Fibroblast of skin of left quadriceps (primary cell): ENCODE measurements at regions not wholly inside any gene's neighbourhood (a gene's known extent, or its start where the extent isn't known, plus 50 kb on each side); places are given as distances from the start of the nearest gene placed in this dataset.
A peak's percentile ranks its signal among the peaks of the same experiment; 100 is the strongest.
"Not testable (repeated sequence)": the region's sequence is repeated elsewhere in the genome, so short reads cannot be mapped to it uniquely, and the experiment has no call there.

ENCODE experiments used
- DNase-seq, 2 experiments: peaks; one replicate each; pipeline ENCODE4 v3.0.0-alpha.2; 2013; ENCODE audit warnings: low read depth in 2 of 2

DNA sequence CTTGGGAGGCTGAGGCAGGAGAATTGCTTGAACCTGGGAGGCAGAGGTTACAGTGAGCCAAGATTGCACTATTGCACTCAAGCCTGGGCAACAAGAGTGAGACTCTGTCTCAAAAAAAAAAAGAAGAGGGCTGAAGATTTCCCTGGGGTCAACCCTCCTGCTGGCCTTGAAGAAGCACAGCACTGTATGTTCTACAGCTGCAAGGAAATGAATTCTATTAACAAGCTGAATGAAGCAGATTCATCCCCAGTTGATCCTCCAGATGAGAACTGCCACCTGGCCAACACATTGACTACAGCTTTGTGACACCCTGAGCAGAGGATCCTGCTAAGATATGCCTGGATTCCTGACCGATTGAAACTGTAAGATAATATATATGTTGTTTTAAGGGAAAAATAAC is 129.5 kb downstream of the ADSS2 start:
- no peak for DNase-seq

- peak; percentile 84 to 86 for DNase-seq
These were observed 128.8 kb downstream of the ADSS2 start for GRCh38 chr1:244322791-244323521.

DNA sequence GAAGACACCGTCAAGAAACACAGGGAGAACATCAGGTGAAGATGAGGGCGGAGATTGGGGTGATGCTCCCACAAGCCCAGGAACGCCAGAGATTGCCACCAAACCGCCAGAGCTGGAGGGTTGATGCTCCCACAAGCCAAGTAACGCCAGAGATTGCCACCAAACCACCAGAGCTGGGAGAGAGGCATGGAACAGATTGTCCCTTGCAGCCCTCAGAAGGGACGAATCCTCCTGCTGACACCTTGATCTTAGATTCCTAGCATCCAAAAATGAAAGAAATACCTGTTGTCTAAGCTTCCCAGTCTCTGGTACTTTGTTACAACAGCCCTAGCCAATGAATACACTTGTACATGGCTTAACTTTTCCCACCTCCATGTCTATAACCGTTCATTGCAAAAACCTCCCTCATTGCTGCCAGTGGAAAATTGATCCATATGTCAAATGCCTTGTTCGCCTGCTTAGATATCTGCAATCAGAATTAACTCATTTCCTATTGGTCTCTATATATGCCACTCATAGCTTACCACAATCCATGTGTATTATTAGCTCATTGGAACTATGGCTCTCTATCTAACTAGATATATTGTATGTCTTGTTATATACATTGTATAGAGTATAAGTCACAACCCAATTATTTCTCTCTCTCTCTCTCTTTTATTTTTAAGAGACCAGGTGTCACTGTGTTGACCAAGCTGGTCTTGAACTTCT is 127.4 kb downstream of the ADSS2 start:
- no peak for DNase-seq

- DNase-seq = no peak
These were observed 126.5 kb downstream of the ADSS2 start for GRCh38 chr1:244325056-244325758.

DNA sequence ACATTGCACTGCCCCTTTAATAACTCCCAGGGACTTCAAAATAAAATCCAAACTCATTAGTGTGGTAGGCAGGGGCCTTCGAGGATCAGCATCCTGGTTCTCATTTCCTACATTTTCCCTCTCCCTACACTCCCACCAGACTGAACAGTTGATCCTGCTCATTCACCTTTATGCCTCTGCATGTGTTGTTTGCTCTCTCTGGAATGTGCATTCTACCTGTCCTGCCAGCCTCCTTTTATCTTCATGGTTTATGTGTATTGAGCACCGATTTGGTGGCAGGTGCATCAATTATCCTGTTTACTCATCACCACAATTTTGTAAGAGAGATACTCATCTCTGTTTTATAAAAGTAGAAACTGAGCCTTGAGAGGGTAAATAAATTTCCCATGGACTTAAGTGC is 125.0 kb downstream of the ADSS2 start:
- DNase-seq = no peak

DNA sequence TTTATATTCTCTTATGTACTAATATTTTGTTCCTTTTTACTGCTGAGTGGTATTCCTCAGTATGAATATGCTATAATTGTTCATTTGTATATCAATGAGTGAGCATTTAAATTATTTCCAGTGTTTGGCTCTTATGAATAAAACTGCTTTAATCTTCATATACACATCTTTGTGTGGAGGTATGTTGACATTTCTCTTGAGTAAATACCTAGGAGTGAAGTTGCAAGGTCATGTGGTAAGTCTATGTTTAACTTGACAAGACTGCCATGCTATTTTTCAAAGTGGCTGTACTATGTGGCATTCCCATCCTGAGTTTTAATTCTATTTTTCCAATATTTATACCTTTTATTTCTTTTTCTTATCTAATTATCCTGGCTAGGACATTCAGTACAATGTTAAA is 124.2 kb downstream of the ADSS2 start:
- DNase-seq = no peak

DNA sequence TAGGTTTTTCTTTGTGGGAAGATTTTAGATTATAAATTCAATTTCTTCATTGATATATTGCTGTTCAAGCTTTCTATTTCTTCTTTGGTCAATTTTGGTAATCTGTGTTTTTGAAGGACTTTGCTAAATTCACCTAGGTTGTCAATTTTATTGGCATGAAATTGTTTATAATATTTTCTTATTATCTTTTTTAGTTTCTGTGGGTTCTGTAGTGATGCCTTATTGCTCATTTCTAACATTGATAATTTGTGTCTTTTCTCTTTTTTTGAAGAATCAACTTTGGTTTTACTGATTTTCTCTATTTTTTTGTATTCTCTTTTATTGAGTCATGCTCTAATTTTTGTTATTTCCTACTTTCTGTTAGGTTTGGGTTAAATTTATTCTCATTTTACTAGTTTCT is 123.2 kb downstream of the ADSS2 start:
- no peak for DNase-seq

DNA sequence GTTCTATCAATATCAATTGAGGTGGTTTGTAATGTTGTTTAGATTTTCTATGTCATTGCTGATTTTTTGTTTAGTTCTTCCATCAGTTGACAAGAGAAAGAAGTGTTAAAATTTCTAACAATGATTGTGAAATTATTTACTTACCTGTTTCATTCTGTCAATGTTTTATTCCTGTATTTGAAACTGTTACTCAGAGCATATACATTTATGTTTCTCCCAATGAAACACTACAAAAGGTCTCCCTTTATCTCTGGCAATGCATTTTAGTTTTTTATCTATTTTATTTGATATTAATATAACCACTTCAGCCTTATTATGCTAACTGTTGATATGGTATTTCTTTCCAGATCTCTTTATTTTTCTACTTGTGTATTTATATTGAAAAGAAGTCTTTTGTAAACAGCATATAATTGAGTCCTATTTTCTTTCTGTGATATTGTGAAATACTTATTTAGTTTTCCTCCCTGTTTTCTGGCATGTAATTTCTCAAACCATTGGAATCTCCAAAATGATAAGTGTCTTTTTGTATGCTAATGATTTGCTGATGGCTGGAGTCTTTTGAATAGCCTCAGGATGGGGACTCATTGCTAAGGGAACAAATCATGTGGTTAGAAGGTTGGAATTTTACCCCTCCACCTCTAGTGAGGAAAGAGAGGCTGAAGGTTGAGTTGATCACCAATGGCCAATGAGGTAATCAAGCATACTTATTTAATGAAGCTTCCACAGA is 122.0 kb downstream of the ADSS2 start:
- DNase-seq = no peak

- no peak for DNase-seq
These were observed 121.4 kb downstream of the ADSS2 start for GRCh38 chr1:244330318-244330625.

DNA sequence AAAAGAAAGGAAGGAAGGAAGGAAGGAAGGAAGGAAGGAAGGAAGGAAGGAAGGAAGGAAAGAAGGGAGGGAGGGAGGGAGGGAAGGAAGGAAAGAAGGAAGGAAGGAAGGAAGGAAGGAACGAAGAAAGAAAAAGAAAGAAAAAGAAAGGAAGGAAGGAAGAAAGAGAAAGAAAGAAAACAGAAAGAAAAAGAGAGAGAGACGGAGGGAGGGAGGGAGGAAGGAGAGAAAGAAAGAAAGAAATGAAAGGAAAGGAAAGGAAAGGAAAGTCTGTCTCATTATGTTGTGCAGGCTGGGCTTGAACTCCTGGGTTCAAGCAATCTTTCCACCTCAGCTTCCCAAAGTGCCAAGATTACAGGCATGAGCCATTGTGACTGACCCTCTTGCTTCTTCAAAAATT is 118.9 kb downstream of the ADSS2 start:
- DNase-seq = not testable (repeated sequence)

GRCh38 chr1:244334315-244334714 is 117.4 kb downstream of the ADSS2 start:
- not testable (repeated sequence) for DNase-seq

GRCh38 chr1:244334842-244335241 is 116.9 kb downstream of the ADSS2 start:
- not testable (repeated sequence) for DNase-seq

- DNase-seq = no peak
These were observed 116.3 kb downstream of the ADSS2 start for GRCh38 chr1:244335456-244335855.

DNA sequence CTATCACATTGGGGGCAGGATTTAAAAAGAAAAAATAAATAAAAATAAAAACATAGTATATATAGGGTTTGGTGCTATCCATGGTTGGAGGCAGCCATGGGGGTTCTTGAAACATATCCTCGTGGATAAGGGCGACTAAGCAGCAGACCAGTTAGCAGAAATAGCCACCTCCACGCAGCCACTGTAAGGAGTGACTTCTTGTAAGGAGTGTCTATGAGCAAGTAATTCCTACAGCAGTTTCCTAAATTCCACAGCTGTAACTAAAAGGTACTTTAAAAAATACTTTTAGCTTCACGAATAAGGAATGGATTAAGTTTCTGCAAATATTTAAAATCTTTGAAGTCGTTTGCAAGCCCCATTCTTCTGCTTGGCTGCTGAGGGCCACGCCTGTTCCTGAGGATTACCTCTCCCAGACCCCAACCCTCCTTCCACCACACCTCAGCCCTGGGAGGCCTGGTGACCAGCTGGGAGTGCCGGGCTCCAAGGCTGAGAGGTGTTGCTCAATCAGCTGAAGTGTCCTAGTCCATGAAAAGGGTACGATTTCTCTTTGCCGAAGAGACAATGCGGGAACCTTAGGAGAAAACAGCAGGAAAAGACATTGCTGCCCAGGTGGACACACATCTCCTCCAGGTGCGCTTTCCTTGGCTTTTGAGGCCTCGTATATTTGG is 115.3 kb downstream of the ADSS2 start:
- DNase-seq = no peak

- no peak for DNase-seq
These were observed 113.9 kb downstream of the ADSS2 start for GRCh38 chr1:244337839-244338238.

- no peak for DNase-seq
These were observed 112.5 kb downstream of the ADSS2 start for GRCh38 chr1:244339073-244339692.

GRCh38 chr1:244339776-244340175 is 111.9 kb downstream of the ADSS2 start:
- DNase-seq = no peak

DNA sequence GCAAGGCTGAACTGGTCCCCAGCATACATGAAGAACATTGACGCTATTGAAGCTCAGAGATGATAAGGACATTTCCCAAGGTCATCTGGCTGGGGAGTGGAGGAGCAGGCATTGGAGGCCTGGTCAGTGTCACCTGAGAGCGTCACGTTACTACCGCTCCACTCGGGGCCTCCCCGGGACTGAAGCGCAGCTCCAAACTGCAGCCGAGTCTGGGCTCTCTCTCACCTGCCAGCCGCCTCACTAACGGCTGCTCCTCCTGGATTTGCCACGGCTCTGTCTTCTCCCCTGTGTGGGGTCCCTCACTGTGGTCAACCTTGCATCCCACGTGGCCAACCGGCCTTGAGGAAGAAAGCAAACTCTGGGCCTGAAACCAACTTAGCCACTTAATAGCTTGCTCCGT is 111.3 kb downstream of the ADSS2 start:
- no peak for DNase-seq

GRCh38 chr1:244341455-244342450 is 110.0 kb downstream of the ADSS2 start:
- DNase-seq = no peak

- DNase-seq = no peak
These were observed 107.7 kb downstream of the ADSS2 start for GRCh38 chr1:244344001-244344400.
